GM12875 (cell line): ENCODE measurements at regions not wholly inside any gene's neighbourhood (a gene's known extent, or its start where the extent isn't known, plus 50 kb on each side); places are given as distances from the start of the nearest gene placed in this dataset.

Source experiments
- H3K4me3 ChIP-seq: one replicate; pipeline ENCODE4 v1.5.1; 2011; ENCODE audit warnings: low read depth, low read length, control low read depth
- CTCF ChIP-seq: IDR thresholded peaks from 2 replicates; pipeline ENCODE4 v1.5.1; 2011; ENCODE audit warnings: low read depth, mild to moderate bottlenecking, control low read depth, inconsistent platforms, low read length, moderate library complexity, borderline replicate concordance; ENCODE audit not compliant: insufficient read depth

GRCh38 chr5:3386637-3387036, 209.0 kb upstream of the IRX1 start:
- H3K4me3 ChIP-seq = no peak overlapping the region
- TF ChIP-seq CTCF = no peak

GRCh38 chr5:3385991-3386519, 209.6 kb upstream of the IRX1 start:
- no peak for TF ChIP-seq CTCF
- H3K4me3 ChIP-seq = no peak overlapping the region

GRCh38 chr5:3384531-3384930, 211.1 kb upstream of the IRX1 start:
- no peak overlapping the region for H3K4me3 ChIP-seq
- TF ChIP-seq CTCF = no peak

GRCh38 chr5:3382782-3383181, 212.8 kb upstream of the IRX1 start:
- no peak overlapping the region for H3K4me3 ChIP-seq
- no peak for TF ChIP-seq CTCF

- no peak overlapping the region for H3K4me3 ChIP-seq
- TF ChIP-seq CTCF = no peak
These were observed 213.5 kb upstream of the IRX1 start for GRCh38 chr5:3382151-3382550.

GRCh38 chr5:3381206-3381825, 214.3 kb upstream of the IRX1 start:
- TF ChIP-seq CTCF = no peak
- H3K4me3 ChIP-seq = no peak overlapping the region

GRCh38 chr5:3380689-3381088, 214.9 kb upstream of the IRX1 start:
- H3K4me3 ChIP-seq = no peak overlapping the region
- TF ChIP-seq CTCF = no peak
